ES-I3 (cell line): ENCODE measurements at regions not wholly inside any gene's neighbourhood (a gene's known extent, or its start where the extent isn't known, plus 50 kb on each side); places are given as distances from the start of the nearest gene placed in this dataset.

Experiments
- H3K36me3 ChIP-seq: 2 replicates; pipeline ENCODE4 v1.6.1; 2013; ENCODE audit warnings: mild to moderate bottlenecking, low read length, control low read depth, moderate library complexity; ENCODE audit not compliant: insufficient read depth
- H3K4me1 ChIP-seq: 2 replicates; pipeline ENCODE4 v1.6.1; 2013; ENCODE audit warnings: mild to moderate bottlenecking, control low read depth, low read length; ENCODE audit not compliant: insufficient read depth
- H3K9ac ChIP-seq: 2 replicates; pipeline ENCODE4 v1.6.1; 2013; ENCODE audit warnings: low read depth, mild to moderate bottlenecking, low read length, moderate library complexity
- H3K9me3 ChIP-seq: 2 replicates; pipeline ENCODE4 v1.6.1; 2013; ENCODE audit warnings: mild to moderate bottlenecking, low read length, moderate library complexity; ENCODE audit not compliant: control insufficient read depth, insufficient read depth

GRCh38 chr5:29950416-29951145, 1242.9 kb upstream of the CDH6 start:
- Histone ChIP-seq H3K4me1 (peaks cover 7% of the 10 kb centered on the region; the same call in 1 of the 2 replicates), H3K36me3 (no peaks in the 10 kb centered on the region), H3K9me3 (no peaks in the 10 kb centered on the region), H3K9ac (no peak overlapping the region)

- Histone ChIP-seq H3K4me1 (peaks cover 7% of the 10 kb centered on the region; the same call in 1 of the 2 replicates), H3K36me3 (no peaks in the 10 kb centered on the region), H3K9ac (no peak overlapping the region), H3K9me3 (no peaks in the 10 kb centered on the region)
Measured at GRCh38 chr5:29949301-29949872, 1244.1 kb upstream of the CDH6 start.

GRCh38 chr5:29944327-29944726, 1249.2 kb upstream of the CDH6 start:
- Histone ChIP-seq H3K36me3 (no peaks in the 10 kb centered on the region), H3K4me1 (peaks cover 2% of the 10 kb centered on the region; the same call in 1 of the 2 replicates), H3K9ac (no peak overlapping the region), H3K9me3 (no peaks in the 10 kb centered on the region)

GRCh38 chr5:29942089-29942488, 1251.4 kb upstream of the CDH6 start:
- Histone ChIP-seq H3K4me1 (no peaks in the 10 kb centered on the region), H3K9me3 (no peaks in the 10 kb centered on the region), H3K9ac (no peak overlapping the region), H3K36me3 (no peaks in the 10 kb centered on the region)

GRCh38 chr5:29939988-29940387, 1253.5 kb upstream of the CDH6 start:
- Histone ChIP-seq H3K9ac (no peak overlapping the region), H3K9me3 (no peaks in the 10 kb centered on the region), H3K36me3 (no peaks in the 10 kb centered on the region), H3K4me1 (no peaks in the 10 kb centered on the region)

GRCh38 chr5:29935371-29935770, 1258.1 kb upstream of the CDH6 start:
- Histone ChIP-seq H3K36me3 (no peaks in the 10 kb centered on the region), H3K4me1 (no peaks in the 10 kb centered on the region), H3K9ac (no peak overlapping the region), H3K9me3 (no peaks in the 10 kb centered on the region)

- Histone ChIP-seq H3K4me1 (no peaks in the 10 kb centered on the region), H3K9me3 (no peaks in the 10 kb centered on the region), H3K9ac (no peak overlapping the region), H3K36me3 (no peaks in the 10 kb centered on the region)
Measured at GRCh38 chr5:29930316-29930715, 1263.2 kb upstream of the CDH6 start.

- H3K9me3 ChIP-seq, result no peaks in the 10 kb centered on the region
- no peak overlapping the region for H3K9ac ChIP-seq
- H3K4me1 ChIP-seq, result no peaks in the 10 kb centered on the region
- no peaks in the 10 kb centered on the region for H3K36me3 ChIP-seq
Measured at GRCh38 chr5:29924107-29924506, 1269.4 kb upstream of the CDH6 start.

- no peaks in the 10 kb centered on the region for H3K36me3 ChIP-seq
- no peaks in the 10 kb centered on the region for H3K4me1 ChIP-seq
- no peak overlapping the region for H3K9ac ChIP-seq
- H3K9me3 ChIP-seq, result no peaks in the 10 kb centered on the region
Measured at GRCh38 chr5:29905626-29906353, 1287.7 kb upstream of the CDH6 start.

GRCh38 chr5:29902859-29903258, 1290.6 kb upstream of the CDH6 start:
- H3K9ac ChIP-seq, result no peak overlapping the region
- no peaks in the 10 kb centered on the region for H3K9me3 ChIP-seq
- no peaks in the 10 kb centered on the region for H3K36me3 ChIP-seq
- no peaks in the 10 kb centered on the region; the same call in 1 of the 2 replicates for H3K4me1 ChIP-seq

GRCh38 chr5:29899583-29899982, 1293.9 kb upstream of the CDH6 start:
- H3K9me3 ChIP-seq, result no peaks in the 10 kb centered on the region
- no peak overlapping the region for H3K9ac ChIP-seq
- no peaks in the 10 kb centered on the region; the same call in 1 of the 2 replicates for H3K4me1 ChIP-seq

GRCh38 chr5:29897916-29898315, 1295.6 kb upstream of the CDH6 start:
- no peaks in the 10 kb centered on the region for H3K36me3 ChIP-seq
- no peak overlapping the region for H3K9ac ChIP-seq
- no peaks in the 10 kb centered on the region; the same call in 1 of the 2 replicates for H3K4me1 ChIP-seq
- H3K9me3 ChIP-seq, result no peaks in the 10 kb centered on the region

More at GRCh38 chr5:29899583-29899982, 1293.9 kb upstream of the CDH6 start:
- H3K36me3 ChIP-seq, result no peaks in the 10 kb centered on the region

GRCh38 chr5:29896646-29897045, 1296.8 kb upstream of the CDH6 start:
- Histone ChIP-seq H3K36me3 (no peaks in the 10 kb centered on the region), H3K4me1 (no peaks in the 10 kb centered on the region; the same call in 1 of the 2 replicates), H3K9me3 (no peaks in the 10 kb centered on the region), H3K9ac (no peak overlapping the region)

GRCh38 chr5:29894668-29895067, 1298.8 kb upstream of the CDH6 start:
- no peak overlapping the region for H3K9ac ChIP-seq
- no peaks in the 10 kb centered on the region for H3K9me3 ChIP-seq
- H3K36me3 ChIP-seq, result no peaks in the 10 kb centered on the region
- no peaks in the 10 kb centered on the region; the same call in 1 of the 2 replicates for H3K4me1 ChIP-seq

GRCh38 chr5:29889051-29889450, 1304.4 kb upstream of the CDH6 start:
- no peaks in the 10 kb centered on the region for H3K36me3 ChIP-seq
- H3K9ac ChIP-seq, result no peak overlapping the region
- H3K4me1 ChIP-seq, result no peaks in the 10 kb centered on the region
- H3K9me3 ChIP-seq, result no peaks in the 10 kb centered on the region
